NCI-H146 treated with DMSO at 0.1 percent for 48 hours (cell line): ENCODE measurements at regions not wholly inside any gene's neighbourhood (a gene's known extent, or its start where the extent isn't known, plus 50 kb on each side); places are given as distances from the start of the nearest gene placed in this dataset.
A peak's percentile ranks its signal among the peaks of the same experiment; 100 is the strongest.
"Not testable (repeated sequence)": the region's sequence is repeated elsewhere in the genome, so short reads cannot be mapped to it uniquely, and the experiment has no call there.

Experiments
- DNase-seq: peaks from one replicate; lab custom pipeline; 2025; ENCODE audit not compliant: unreplicated experiment; lab: John Stamatoyannopoulos, UW

- DNase-seq, result no peak
Measured at GRCh38 chr5:123709422-123709821, 197.4 kb downstream of the CSNK1G3 start.

DNA sequence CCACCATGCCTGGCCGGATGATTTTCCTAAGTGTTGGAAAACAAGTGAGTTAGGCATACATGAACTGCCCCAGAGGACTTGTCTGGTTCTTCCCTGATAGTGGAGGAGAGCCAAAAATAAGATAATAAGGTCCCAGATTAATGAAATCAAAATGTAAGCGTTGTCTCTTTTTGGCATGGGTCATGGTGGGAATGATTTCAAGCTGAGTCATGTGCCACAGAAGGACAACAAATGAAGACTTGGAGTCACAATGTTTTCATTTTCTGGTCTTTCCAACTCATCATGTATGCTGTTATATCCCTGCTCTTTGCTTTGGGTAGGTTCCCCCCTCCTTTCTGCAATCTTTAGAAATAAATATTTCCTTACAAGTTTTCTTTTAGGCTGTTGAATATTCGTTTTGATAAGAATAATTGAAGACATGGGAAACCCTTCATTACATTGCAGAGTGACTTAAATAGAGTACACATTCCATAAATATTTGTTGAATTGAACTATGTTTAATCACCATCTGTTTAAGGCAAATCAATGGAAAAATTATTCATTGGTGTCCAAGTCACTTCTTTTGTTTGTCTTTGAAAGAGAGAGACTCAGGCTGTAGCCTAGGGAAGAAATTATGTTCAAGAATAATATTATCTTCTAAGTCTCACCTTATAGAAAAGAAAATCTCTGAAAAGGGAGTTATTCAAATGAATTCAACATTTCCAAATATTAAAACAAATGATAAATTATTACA, 196.3 kb downstream of the CSNK1G3 start:
- no peak for DNase-seq

GRCh38 chr5:123706531-123706930, 194.6 kb downstream of the CSNK1G3 start:
- DNase-seq, result no peak

- no peak for DNase-seq
Measured at GRCh38 chr5:123705741-123706140, 193.8 kb downstream of the CSNK1G3 start.

- DNase-seq, result no peak
Measured at GRCh38 chr5:123701511-123702200, 189.7 kb downstream of the CSNK1G3 start.

DNA sequence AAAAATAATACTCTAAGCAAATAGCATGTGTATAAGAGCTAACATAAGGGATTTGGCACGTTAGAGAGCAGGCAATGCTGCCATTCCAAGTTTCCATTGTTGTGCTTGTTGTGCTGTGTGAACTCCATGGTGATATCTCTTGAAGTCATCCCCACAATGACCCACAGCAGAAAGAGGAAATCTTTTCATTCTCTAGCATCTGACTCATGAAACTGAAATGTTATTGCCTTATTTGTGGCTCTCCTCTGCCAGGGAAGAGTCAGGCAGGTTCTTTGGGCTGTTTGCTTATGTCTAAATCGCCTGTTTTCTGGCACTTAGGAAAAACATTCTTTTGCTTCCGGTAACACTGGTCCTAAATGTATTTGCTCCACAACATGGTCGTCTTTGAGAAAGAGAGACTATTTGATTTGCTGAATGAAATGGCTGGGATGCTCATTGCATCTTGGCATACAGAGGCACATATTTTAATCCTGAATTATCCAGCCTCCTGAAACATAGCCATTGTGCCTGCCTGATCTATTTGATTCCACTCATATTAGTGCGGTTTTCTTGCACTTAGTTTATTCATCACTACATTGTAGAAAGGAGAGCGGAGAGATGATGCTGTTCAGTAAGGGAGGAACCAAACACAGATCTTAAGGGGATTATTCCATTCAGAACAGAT, 188.8 kb downstream of the CSNK1G3 start:
- DNase-seq, result no peak

- DNase-seq, result no peak
Measured at GRCh38 chr5:123699571-123699970, 187.6 kb downstream of the CSNK1G3 start.

DNA sequence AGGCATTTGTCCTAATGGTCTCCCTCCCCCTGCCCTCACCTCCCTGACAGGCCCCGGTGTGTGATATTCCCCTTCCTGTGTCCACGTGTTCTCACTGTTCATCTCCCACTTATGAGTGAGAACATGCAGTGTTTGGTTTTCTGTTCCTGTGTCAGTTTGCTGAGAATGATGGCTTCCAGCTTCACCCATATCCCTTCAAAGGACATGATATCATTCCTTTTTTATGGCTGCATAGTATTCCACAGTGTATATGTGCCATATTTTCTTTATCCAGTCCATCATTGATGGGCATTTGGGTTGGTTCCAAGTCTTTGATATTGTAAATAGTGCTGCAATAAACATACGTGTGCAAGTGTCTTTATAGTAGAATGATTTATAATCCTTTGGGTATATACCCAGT, 187.0 kb downstream of the CSNK1G3 start:
- not testable (repeated sequence) for DNase-seq

DNA sequence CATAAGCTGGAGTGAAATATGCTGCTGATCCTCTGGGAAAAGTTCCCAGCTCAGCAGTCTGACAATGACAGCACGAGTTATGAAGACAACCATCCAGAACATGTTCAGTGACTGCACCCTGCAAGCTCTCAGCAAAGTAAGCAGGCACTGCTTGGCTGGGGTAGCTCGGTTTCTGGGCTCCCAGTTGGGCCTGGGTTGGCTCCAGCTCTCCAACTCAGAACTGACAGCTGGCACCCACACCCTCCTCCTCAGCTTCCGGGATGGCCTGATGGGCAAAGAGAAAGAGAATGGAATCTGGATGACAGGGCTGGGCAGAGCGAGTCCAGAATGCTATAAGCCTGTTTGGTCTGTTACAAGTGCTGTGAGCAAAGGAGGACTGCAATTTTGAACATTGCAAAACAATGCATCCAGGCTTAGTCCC, 185.0 kb downstream of the CSNK1G3 start:
- no peak for DNase-seq

GRCh38 chr5:123690821-123691220, 178.8 kb downstream of the CSNK1G3 start:
- DNase-seq, result no peak

- no peak for DNase-seq
Measured at GRCh38 chr5:123681061-123681460, 169.1 kb downstream of the CSNK1G3 start.

DNA sequence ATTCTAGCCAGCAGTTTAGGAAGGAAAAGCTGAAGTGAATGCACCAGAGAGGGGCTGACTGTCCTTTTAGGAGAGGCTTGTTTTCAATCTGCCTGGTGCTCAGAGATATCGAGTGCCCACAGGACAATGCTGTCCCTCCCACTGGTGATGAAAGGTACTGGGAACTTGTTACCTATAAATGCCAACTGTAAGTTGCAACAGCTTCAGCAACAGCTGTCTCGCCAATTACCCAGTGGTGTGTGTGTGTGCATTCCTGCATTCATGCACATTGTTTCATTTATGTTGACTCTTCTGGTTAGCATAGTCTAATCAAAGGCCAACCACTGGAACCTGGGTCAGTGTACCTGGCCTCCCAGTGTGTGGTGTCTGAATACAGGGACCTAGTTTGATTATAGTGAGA, 161.1 kb downstream of the CSNK1G3 start:
- peak; percentile 48 for DNase-seq

- no peak for DNase-seq
Measured at GRCh38 chr5:123671711-123672456, 159.9 kb downstream of the CSNK1G3 start.

GRCh38 chr5:123671042-123671441, 159.1 kb downstream of the CSNK1G3 start:
- peak; percentile 21 for DNase-seq
